ENCODE measurements at regions not wholly inside any gene's neighbourhood (a gene's known extent, or its start where the extent isn't known, plus 50 kb on each side); places are given as distances from the start of the nearest gene placed in this dataset.

DNA sequence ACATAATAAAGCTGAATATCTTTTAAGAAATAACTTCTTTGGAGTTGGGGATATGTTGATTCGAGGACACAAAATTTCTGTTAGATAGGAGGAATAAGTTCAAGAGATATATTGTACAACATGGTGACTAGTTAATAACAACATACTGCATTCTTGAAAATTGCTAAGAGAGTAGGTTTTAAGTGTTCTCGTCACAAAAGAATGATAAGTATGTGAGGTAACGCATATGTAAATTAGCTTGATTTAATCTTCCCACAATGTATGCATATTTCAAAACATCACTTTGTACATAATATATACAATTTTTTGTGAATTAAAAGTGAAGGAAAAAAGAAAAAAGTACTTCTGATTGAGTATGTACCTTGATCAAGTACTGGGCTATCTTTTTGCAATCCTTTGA is 428.0 kb upstream of the TRPC7 start:
- Histone ChIP-seq H3K36me3 (replicated peaks; ENCODE audit: insufficient read depth, low read length) (no peaks in the 10 kb centered on the region), H3K4me2 (ENCODE audit: low read depth, low read length) (no peak overlapping the region)
- TF ChIP-seq EZH2phosphoT487 (IDR thresholded peaks at IDR 0.05; ENCODE audit: low read length) (no peak), EZH2 (optimal IDR thresholded peaks at IDR 0.05; ENCODE audit: low read depth, low read length) (no peak)
- TF ChIP-seq, protein P1, sequence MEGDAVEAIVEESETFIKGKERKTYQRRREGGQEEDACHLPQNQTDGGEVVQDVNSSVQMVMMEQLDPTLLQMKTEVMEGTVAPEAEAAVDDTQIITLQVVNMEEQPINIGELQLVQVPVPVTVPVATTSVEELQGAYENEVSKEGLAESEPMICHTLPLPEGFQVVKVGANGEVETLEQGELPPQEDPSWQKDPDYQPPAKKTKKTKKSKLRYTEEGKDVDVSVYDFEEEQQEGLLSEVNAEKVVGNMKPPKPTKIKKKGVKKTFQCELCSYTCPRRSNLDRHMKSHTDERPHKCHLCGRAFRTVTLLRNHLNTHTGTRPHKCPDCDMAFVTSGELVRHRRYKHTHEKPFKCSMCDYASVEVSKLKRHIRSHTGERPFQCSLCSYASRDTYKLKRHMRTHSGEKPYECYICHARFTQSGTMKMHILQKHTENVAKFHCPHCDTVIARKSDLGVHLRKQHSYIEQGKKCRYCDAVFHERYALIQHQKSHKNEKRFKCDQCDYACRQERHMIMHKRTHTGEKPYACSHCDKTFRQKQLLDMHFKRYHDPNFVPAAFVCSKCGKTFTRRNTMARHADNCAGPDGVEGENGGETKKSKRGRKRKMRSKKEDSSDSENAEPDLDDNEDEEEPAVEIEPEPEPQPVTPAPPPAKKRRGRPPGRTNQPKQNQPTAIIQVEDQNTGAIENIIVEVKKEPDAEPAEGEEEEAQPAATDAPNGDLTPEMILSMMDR (IDR thresholded peaks at IDR 0.05; ENCODE audit: low read length), result no peak

DNA sequence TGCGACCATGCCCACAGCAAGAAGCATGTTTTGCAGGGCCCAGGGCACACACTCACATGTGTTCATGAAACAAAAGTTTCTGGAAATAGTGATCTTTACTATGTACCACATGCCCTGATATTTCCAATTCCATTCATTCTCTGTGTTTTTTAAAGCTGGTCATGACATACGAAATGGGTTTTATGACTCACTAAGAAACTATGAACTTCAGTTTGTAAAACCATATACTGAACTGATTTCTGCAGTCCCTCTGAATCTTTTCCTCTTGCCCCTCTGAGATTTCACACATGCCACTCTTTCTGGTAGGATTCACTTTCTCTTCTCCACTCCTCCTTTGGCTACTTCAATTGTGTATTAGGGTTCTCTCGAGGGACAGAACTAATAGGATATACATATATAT is 416.1 kb upstream of the TRPC7 start:
- H3K4me1 ChIP-seq (ENCODE audit: low read length), result no peaks in the 10 kb centered on the region
- H3F3A ChIP-seq (ENCODE audit: insufficient read depth, low read length), result no peaks in the 10 kb centered on the region
- no peaks in the 10 kb centered on the region for H3K9me3 ChIP-seq (replicated peaks; ENCODE audit: insufficient read depth, low read length)
- H3K36me3 ChIP-seq (replicated peaks; ENCODE audit: insufficient read depth, low read length), result no peaks in the 10 kb centered on the region
- H2AFZ ChIP-seq (ENCODE audit: low read length), result no peak overlapping the region
- no peaks in the 10 kb centered on the region for H3K27me3 ChIP-seq (replicated peaks; ENCODE audit: insufficient read depth, low read length)
- H4K20me1 ChIP-seq (ENCODE audit: insufficient read depth, low read length), result no peaks in the 10 kb centered on the region
- no peak overlapping the region for H3K9ac ChIP-seq (ENCODE audit: low read length)
- no peak overlapping the region for H3K4me3 ChIP-seq (ENCODE audit: low read length)
- H3K9me2 ChIP-seq (replicated peaks; ENCODE audit: insufficient read depth, low read length), result no peaks in the 10 kb centered on the region
- H3K27ac ChIP-seq (ENCODE audit: low read length), result no peak overlapping the region
- H3K79me2 ChIP-seq (ENCODE audit: low read length), result no peaks in the 10 kb centered on the region
- DNase-seq, result no peak
- no peak overlapping the region for H3K4me2 ChIP-seq (ENCODE audit: low read depth, low read length)
- TF ChIP-seq EZH2phosphoT487 (IDR thresholded peaks at IDR 0.05; ENCODE audit: low read length), result no peak
- TF ChIP-seq, protein P1 (IDR thresholded peaks at IDR 0.05; ENCODE audit: low read length), result no peak
- TF ChIP-seq EZH2 (optimal IDR thresholded peaks at IDR 0.05; ENCODE audit: low read depth, low read length), result no peak

More for the DNA sequence above, 428.0 kb upstream of the TRPC7 start:
- no peak for DNase-seq
- no peaks in the 10 kb centered on the region for H3K27me3 ChIP-seq (replicated peaks; ENCODE audit: insufficient read depth, low read length)
- no peaks in the 10 kb centered on the region for H3K9me2 ChIP-seq (replicated peaks; ENCODE audit: insufficient read depth, low read length)
- no peaks in the 10 kb centered on the region for H4K20me1 ChIP-seq (ENCODE audit: insufficient read depth, low read length)
- no peak overlapping the region for H3K4me3 ChIP-seq (ENCODE audit: low read length)
- H3K27ac ChIP-seq (ENCODE audit: low read length), result no peak overlapping the region
- no peaks in the 10 kb centered on the region for H3K9me3 ChIP-seq (replicated peaks; ENCODE audit: insufficient read depth, low read length)
- no peaks in the 10 kb centered on the region for H3F3A ChIP-seq (ENCODE audit: insufficient read depth, low read length)
- no peaks in the 10 kb centered on the region for H3K79me2 ChIP-seq (ENCODE audit: low read length)
- no peaks in the 10 kb centered on the region for H3K4me1 ChIP-seq (ENCODE audit: low read length)
- no peak overlapping the region for H3K9ac ChIP-seq (ENCODE audit: low read length)
- no peak overlapping the region for H2AFZ ChIP-seq (ENCODE audit: low read length)

DNA sequence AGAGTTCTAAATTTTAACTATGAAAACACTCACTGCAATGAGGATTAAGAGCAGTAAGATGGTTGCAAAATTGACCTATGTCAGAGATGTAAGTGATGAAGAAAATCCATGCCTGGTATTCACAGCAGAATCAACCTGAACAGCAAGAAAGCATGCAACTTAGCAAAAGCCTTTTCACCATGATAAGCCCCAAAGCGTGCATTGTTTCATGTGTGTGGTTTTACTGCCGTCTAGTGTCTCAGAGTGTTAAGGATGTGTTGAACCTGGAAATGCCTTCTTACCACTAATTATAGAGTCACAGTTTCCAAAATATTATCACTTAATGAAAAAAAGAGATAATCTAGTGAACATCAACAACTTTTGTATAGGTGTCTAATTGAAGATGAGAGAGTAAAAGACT is 415.2 kb upstream of the TRPC7 start:
- Histone ChIP-seq H3K9ac (ENCODE audit: low read length) (no peak overlapping the region), H3K36me3 (replicated peaks; ENCODE audit: insufficient read depth, low read length) (no peaks in the 10 kb centered on the region), H3F3A (ENCODE audit: insufficient read depth, low read length) (no peaks in the 10 kb centered on the region), H3K9me2 (replicated peaks; ENCODE audit: insufficient read depth, low read length) (no peaks in the 10 kb centered on the region), H4K20me1 (ENCODE audit: insufficient read depth, low read length) (no peaks in the 10 kb centered on the region), H3K27me3 (replicated peaks; ENCODE audit: insufficient read depth, low read length) (no peaks in the 10 kb centered on the region), H3K27ac (ENCODE audit: low read length) (no peak overlapping the region), H3K4me3 (ENCODE audit: low read length) (no peak overlapping the region), H2AFZ (ENCODE audit: low read length) (no peak overlapping the region), H3K79me2 (ENCODE audit: low read length) (no peaks in the 10 kb centered on the region), H3K4me2 (ENCODE audit: low read depth, low read length) (no peak overlapping the region), H3K4me1 (ENCODE audit: low read length) (no peaks in the 10 kb centered on the region), H3K9me3 (replicated peaks; ENCODE audit: insufficient read depth, low read length) (no peaks in the 10 kb centered on the region)
- DNase-seq, result no peak
- TF ChIP-seq, protein P1 (IDR thresholded peaks at IDR 0.05; ENCODE audit: low read length), result no peak
- TF ChIP-seq EZH2phosphoT487 (IDR thresholded peaks at IDR 0.05; ENCODE audit: low read length) (no peak), EZH2 (optimal IDR thresholded peaks at IDR 0.05; ENCODE audit: low read depth, low read length) (no peak)
